NCI-H526 (cell line): ENCODE measurements at regions not wholly inside any gene's neighbourhood (a gene's known extent, or its start where the extent isn't known, plus 50 kb on each side); places are given as distances from the start of the nearest gene placed in this dataset.
A peak's percentile ranks its signal among the peaks of the same experiment; 100 is the strongest.
"Not testable (repeated sequence)": the region's sequence is repeated elsewhere in the genome, so short reads cannot be mapped to it uniquely, and the experiment has no call there.

Source experiments
- DNase-seq, 2 experiments: peaks; one replicate each; lab custom pipeline; 2025; lab: John Stamatoyannopoulos, UW

- DNase-seq, result peak in 1 of 2 experiments; percentile 4
These were observed 470.9 kb upstream of the CCDC196 start for GRCh38 chr14:66015071-66015780.

GRCh38 chr14:66017927-66018326, 468.2 kb upstream of the CCDC196 start:
- no peak for DNase-seq

GRCh38 chr14:66022526-66022925, 463.6 kb upstream of the CCDC196 start:
- no peak for DNase-seq

- no peak for DNase-seq
These were observed 460.4 kb upstream of the CCDC196 start for GRCh38 chr14:66025779-66026178.

GRCh38 chr14:66031981-66032380, 454.2 kb upstream of the CCDC196 start:
- DNase-seq, result not testable (repeated sequence)

- no peak for DNase-seq
These were observed 453.4 kb upstream of the CCDC196 start for GRCh38 chr14:66032800-66033199.

GRCh38 chr14:66036547-66036946, 449.6 kb upstream of the CCDC196 start:
- no peak for DNase-seq

- DNase-seq, result no peak
These were observed 448.8 kb upstream of the CCDC196 start for GRCh38 chr14:66037361-66037760.

GRCh38 chr14:66038212-66038611, 448.0 kb upstream of the CCDC196 start:
- DNase-seq, result no peak

- DNase-seq, result no peak
These were observed 447.6 kb upstream of the CCDC196 start for GRCh38 chr14:66038618-66039017.

GRCh38 chr14:66039495-66039894, 446.7 kb upstream of the CCDC196 start:
- DNase-seq, result no peak

GRCh38 chr14:66041582-66041981, 444.6 kb upstream of the CCDC196 start:
- no peak for DNase-seq

GRCh38 chr14:66043921-66044320, 442.2 kb upstream of the CCDC196 start:
- DNase-seq, result no peak

- no peak for DNase-seq
These were observed 440.6 kb upstream of the CCDC196 start for GRCh38 chr14:66045572-66046021.

- no peak for DNase-seq
These were observed 440.1 kb upstream of the CCDC196 start for GRCh38 chr14:66046035-66046434.

- no peak for DNase-seq
These were observed 439.6 kb upstream of the CCDC196 start for GRCh38 chr14:66046591-66046990.

- DNase-seq, result no peak
These were observed 429.8 kb upstream of the CCDC196 start for GRCh38 chr14:66056268-66056907.

GRCh38 chr14:66056926-66057552, 429.1 kb upstream of the CCDC196 start:
- DNase-seq, result no peak

GRCh38 chr14:66065188-66065587, 421.0 kb upstream of the CCDC196 start:
- DNase-seq, result peak in 1 of 2 experiments; percentile 18

- peak; percentile 10 to 35 for DNase-seq
These were observed 419.0 kb upstream of the CCDC196 start for GRCh38 chr14:66066981-66067776.

GRCh38 chr14:66069036-66069435, 417.1 kb upstream of the CCDC196 start:
- DNase-seq, result no peak

GRCh38 chr14:66069830-66070541, 416.2 kb upstream of the CCDC196 start:
- no peak for DNase-seq
